Lower leg skin (tissue), 4 donors: ENCODE measurements at regions not wholly inside any gene's neighbourhood (a gene's known extent, or its start where the extent isn't known, plus 50 kb on each side); places are given as distances from the start of the nearest gene placed in this dataset.
A peak's percentile ranks its signal among the peaks of the same experiment; 100 is the strongest.

Source experiments
- DNase-seq, 2 donors: peaks; one replicate each; pipeline ENCODE4 v3.0.0-alpha.2; 2019; ENCODE audit warnings: low spot score in 2 of 2
- H3K4me3 ChIP-seq: fragments of 200-600 bp; sonication (generic); 2 replicates; pipeline ENCODE4 v1.5.1; 2017; ENCODE audit warnings: mild to moderate bottlenecking, low read depth; ENCODE audit not compliant: poor library complexity, severe bottlenecking
- CTCF ChIP-seq, 3 donors: fragments of 450-650 bp; IDR thresholded peaks; one replicate each; pipeline ENCODE4 v1.5.1; 2016; ENCODE audit warnings: antibody characterized with exemption in 3 of 3, mild to moderate bottlenecking in 3 of 3, moderate library complexity in 2 of 3
- POLR2A ChIP-seq, 2 donors: fragments of 450-650 bp; IDR thresholded peaks; one replicate each; pipeline ENCODE4 v1.6.1; 2016 to 2017; ENCODE audit warnings: antibody characterized with exemption in 2 of 2, mild to moderate bottlenecking in 1 of 2, moderate library complexity in 1 of 2
- WGBS, 2 donors: methylation state at CpG; one replicate each; pipeline ENCODE4 v1.1.5; 2018; 5-methylcytosine and 5-hydroxymethylcytosine counted together
- intact Hi-C: fragments of 100-400 bp; cut with DNase I; formaldehyde crosslinking; loops from one replicate; pipeline ENCODE4 v1.15.0; 2023; ENCODE audit warnings: low total_unique reads

GRCh38 chr5:173780235-173781234 is 107.6 kb upstream of the CPEB4 start:
- intact Hi-C loops = no loop called here
- no peak overlapping the region for H3K4me3 ChIP-seq
- no peak for DNase-seq
- TF ChIP-seq CTCF (IDR thresholded peaks at IDR 0.05) (no peak), POLR2A (IDR thresholded peaks at IDR 0.05) (no peak)
- 89 to 93% methylated on average over 9 of the region's 9 CpGs for WGBS, 2 donors

- H3K4me3 ChIP-seq = no peak overlapping the region
- intact Hi-C loops = no loop called here
- TF ChIP-seq CTCF (IDR thresholded peaks at IDR 0.05) (no peak), POLR2A (IDR thresholded peaks at IDR 0.05) (no peak)
- WGBS, 2 donors = 60 to 64% methylated on average over 4 of the region's 4 CpGs
- no peak for DNase-seq
These were observed 106.7 kb upstream of the CPEB4 start for GRCh38 chr5:173781432-173781815.

- peak; percentile 92 to 96 for DNase-seq
- WGBS, 2 donors = 12 to 13% methylated on average over 8 of the region's 8 CpGs
- TF ChIP-seq CTCF (IDR thresholded peaks at IDR 0.05) = no peak
- no peak for TF ChIP-seq POLR2A (IDR thresholded peaks at IDR 0.05)
- H3K4me3 ChIP-seq = no peak overlapping the region
- intact Hi-C loops = no loop called here
These were observed 106.1 kb upstream of the CPEB4 start for GRCh38 chr5:173781816-173782670.

- DNase-seq = no peak
- no peak overlapping the region for H3K4me3 ChIP-seq
- WGBS, 2 donors = 73 to 81% methylated on average over 4 of the region's 4 CpGs
- intact Hi-C loops = no loop called here
- TF ChIP-seq POLR2A (IDR thresholded peaks at IDR 0.05) = no peak
- no peak for TF ChIP-seq CTCF (IDR thresholded peaks at IDR 0.05)
These were observed 105.5 kb upstream of the CPEB4 start for GRCh38 chr5:173782671-173783101.

- intact Hi-C loops = no loop called here
- 91 to 94% methylated on average over 2 of the region's 2 CpGs for WGBS, 2 donors
- DNase-seq = no peak
- TF ChIP-seq CTCF (IDR thresholded peaks at IDR 0.05) = no peak
- TF ChIP-seq POLR2A (IDR thresholded peaks at IDR 0.05) = no peak
- no peak overlapping the region for H3K4me3 ChIP-seq
These were observed 104.8 kb upstream of the CPEB4 start for GRCh38 chr5:173783371-173783770.
